ENCODE measurements at regions not wholly inside any gene's neighbourhood (a gene's known extent, or its start where the extent isn't known, plus 50 kb on each side); places are given as distances from the start of the nearest gene placed in this dataset.

GRCh38 chr12:91377436-91377835, 194.8 kb upstream of the DCN start:
- TF ChIP-seq CTCF (IDR thresholded peaks at IDR 0.05; ENCODE audit: low read depth, low read length) (no peak), EZH2phosphoT487 (IDR thresholded peaks at IDR 0.05; ENCODE audit: low read depth) (no peak)

All from OCI-LY3 (cell line).